ENCODE measurements at regions not wholly inside any gene's neighbourhood (a gene's known extent, or its start where the extent isn't known, plus 50 kb on each side); places are given as distances from the start of the nearest gene placed in this dataset.

DNA sequence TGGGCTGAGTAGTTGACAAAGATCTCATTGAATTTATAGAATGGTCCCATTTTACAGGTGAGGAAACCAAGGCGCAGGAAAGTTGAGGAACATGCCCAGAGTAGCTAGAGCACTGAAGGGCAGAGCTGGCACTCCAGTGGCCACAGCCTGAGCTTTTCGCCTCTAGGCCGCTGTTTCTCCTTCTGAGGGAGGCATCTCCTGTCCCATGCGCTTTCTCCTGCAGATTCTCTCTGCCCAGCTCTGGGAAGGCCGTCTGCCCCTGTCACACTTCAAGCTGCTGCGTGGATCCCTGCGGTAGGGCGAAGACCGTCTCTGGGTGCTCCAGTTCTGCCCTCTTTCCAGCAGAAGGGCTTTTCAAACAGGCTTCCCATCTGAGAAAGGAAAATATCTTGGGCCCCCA, 159.9 kb downstream of the ACTL8 start:
- H3K27ac ChIP-seq: no peak overlapping the region
- H4K20me1 ChIP-seq (ENCODE audit: insufficient read depth): no peaks in the 10 kb centered on the region
- TF ChIP-seq, protein P1, sequence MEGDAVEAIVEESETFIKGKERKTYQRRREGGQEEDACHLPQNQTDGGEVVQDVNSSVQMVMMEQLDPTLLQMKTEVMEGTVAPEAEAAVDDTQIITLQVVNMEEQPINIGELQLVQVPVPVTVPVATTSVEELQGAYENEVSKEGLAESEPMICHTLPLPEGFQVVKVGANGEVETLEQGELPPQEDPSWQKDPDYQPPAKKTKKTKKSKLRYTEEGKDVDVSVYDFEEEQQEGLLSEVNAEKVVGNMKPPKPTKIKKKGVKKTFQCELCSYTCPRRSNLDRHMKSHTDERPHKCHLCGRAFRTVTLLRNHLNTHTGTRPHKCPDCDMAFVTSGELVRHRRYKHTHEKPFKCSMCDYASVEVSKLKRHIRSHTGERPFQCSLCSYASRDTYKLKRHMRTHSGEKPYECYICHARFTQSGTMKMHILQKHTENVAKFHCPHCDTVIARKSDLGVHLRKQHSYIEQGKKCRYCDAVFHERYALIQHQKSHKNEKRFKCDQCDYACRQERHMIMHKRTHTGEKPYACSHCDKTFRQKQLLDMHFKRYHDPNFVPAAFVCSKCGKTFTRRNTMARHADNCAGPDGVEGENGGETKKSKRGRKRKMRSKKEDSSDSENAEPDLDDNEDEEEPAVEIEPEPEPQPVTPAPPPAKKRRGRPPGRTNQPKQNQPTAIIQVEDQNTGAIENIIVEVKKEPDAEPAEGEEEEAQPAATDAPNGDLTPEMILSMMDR (conservative IDR thresholded peaks at IDR 0.05; ENCODE audit: low read depth, low read length): no peak
- no peak overlapping the region for H3K4me2 ChIP-seq
- H3K36me3 ChIP-seq (ENCODE audit: insufficient read depth): no peaks in the 10 kb centered on the region
- no peaks in the 10 kb centered on the region for H3K79me2 ChIP-seq (ENCODE audit: insufficient read depth, low read depth)
- no peak overlapping the region for H3K4me3 ChIP-seq (IDR thresholded peaks at IDR 0.05; ENCODE audit: insufficient read depth, low read depth, low read length)
- H3K4me1 ChIP-seq (ENCODE audit: low read depth, poor library complexity, severe bottlenecking): no peaks in the 10 kb centered on the region
- no peak overlapping the region for H2AFZ ChIP-seq (ENCODE audit: low read depth)
- peaks cover 2% of the 10 kb centered on the region; the same call in 1 of the 2 replicates for H3K27me3 ChIP-seq (ENCODE audit: insufficient read depth, low read depth)
- no peak overlapping the region for H3K9ac ChIP-seq

GRCh38 chr1:17915511-17916197, 160.5 kb downstream of the ACTL8 start:
- Histone ChIP-seq H3K4me3 (IDR thresholded peaks at IDR 0.05; ENCODE audit: insufficient read depth, low read depth, low read length) (no peak overlapping the region), H3K4me2 (no peak overlapping the region), H3K9ac (no peak overlapping the region), H3K27me3 (ENCODE audit: insufficient read depth, low read depth) (peaks cover 2% of the 10 kb centered on the region; the same call in 1 of the 2 replicates), H3K79me2 (ENCODE audit: insufficient read depth, low read depth) (no peaks in the 10 kb centered on the region), H3K36me3 (ENCODE audit: insufficient read depth) (no peaks in the 10 kb centered on the region), H2AFZ (ENCODE audit: low read depth) (no peak overlapping the region), H4K20me1 (ENCODE audit: insufficient read depth) (no peaks in the 10 kb centered on the region), H3K27ac (no peak overlapping the region), H3K4me1 (ENCODE audit: low read depth, poor library complexity, severe bottlenecking) (no peaks in the 10 kb centered on the region)
- TF ChIP-seq, protein P1 (conservative IDR thresholded peaks at IDR 0.05; ENCODE audit: low read depth, low read length): no peak

GRCh38 chr1:17916702-17917101, 161.6 kb downstream of the ACTL8 start:
- Histone ChIP-seq H3K4me1 (ENCODE audit: low read depth, poor library complexity, severe bottlenecking) (no peaks in the 10 kb centered on the region), H3K79me2 (ENCODE audit: insufficient read depth, low read depth) (no peaks in the 10 kb centered on the region), H2AFZ (ENCODE audit: low read depth) (no peak overlapping the region), H4K20me1 (ENCODE audit: insufficient read depth) (no peaks in the 10 kb centered on the region), H3K27ac (no peak overlapping the region), H3K36me3 (ENCODE audit: insufficient read depth) (no peaks in the 10 kb centered on the region), H3K9ac (no peak overlapping the region), H3K4me3 (IDR thresholded peaks at IDR 0.05; ENCODE audit: insufficient read depth, low read depth, low read length) (no peak overlapping the region), H3K4me2 (no peak overlapping the region), H3K27me3 (ENCODE audit: insufficient read depth, low read depth) (peaks cover 2% of the 10 kb centered on the region; the same call in 1 of the 2 replicates)
- TF ChIP-seq, protein P1 (conservative IDR thresholded peaks at IDR 0.05; ENCODE audit: low read depth, low read length): no peak

DNA sequence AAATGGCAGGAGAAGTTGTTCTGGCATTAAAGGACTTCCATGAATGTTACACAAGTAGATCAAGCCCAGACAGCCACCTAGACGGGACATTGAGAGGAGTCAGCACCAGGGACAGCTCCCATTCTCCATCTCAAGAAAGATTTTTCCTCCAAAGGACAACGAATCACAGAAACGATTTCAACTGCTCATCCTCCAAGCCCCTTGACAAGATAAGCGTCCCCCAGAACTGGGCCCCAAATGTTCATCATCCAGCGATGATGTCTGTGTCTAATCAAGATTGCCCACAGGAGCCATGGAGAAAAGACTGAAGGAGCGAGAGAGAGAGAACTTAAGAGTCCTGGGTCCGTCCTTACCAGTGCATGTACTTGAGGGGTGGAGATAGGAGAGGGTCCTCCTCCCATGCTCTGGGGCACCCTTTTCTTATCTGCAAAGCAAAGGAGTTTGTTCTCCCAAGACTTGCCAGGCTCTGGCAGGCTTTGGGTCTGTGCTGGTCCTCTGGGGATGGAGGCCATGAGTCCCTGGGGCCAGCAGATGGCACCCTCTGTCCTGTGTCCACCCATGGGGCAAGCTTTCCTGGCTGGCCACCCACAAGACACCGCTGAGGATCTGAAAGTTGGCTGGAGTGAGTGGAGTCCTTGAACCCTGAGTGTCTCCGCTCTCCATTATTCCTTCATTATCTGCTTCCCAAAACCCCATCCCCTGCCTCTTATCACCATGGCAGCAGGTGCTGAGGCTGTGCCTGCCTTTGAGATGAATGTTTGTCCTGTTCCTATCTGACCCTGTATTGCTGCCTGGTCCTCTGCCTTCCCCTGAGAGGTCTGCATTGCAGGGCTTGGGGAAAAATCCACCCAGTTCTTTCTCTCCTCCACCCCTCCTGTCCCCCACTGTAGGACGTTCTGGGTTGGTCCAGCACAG, 164.6 kb downstream of the ACTL8 start:
- no peaks in the 10 kb centered on the region for H4K20me1 ChIP-seq (ENCODE audit: insufficient read depth)
- H3K9ac ChIP-seq: no peak overlapping the region

More for the DNA sequence above, 164.6 kb downstream of the ACTL8 start:
- Histone ChIP-seq H3K4me1 (ENCODE audit: low read depth, poor library complexity, severe bottlenecking) (no peaks in the 10 kb centered on the region), H3K79me2 (ENCODE audit: insufficient read depth, low read depth) (no peaks in the 10 kb centered on the region), H3K36me3 (ENCODE audit: insufficient read depth) (no peaks in the 10 kb centered on the region), H3K4me2 (no peak overlapping the region), H3K4me3 (IDR thresholded peaks at IDR 0.05; ENCODE audit: insufficient read depth, low read depth, low read length) (no peak overlapping the region), H2AFZ (ENCODE audit: low read depth) (no peak overlapping the region), H3K27ac (no peak overlapping the region), H3K27me3 (ENCODE audit: insufficient read depth, low read depth) (peaks cover 2% of the 10 kb centered on the region; the same call in 1 of the 2 replicates)
- TF ChIP-seq, protein P1 (conservative IDR thresholded peaks at IDR 0.05; ENCODE audit: low read depth, low read length): no peak
